Activated CD8-positive, alpha-beta memory T cell treated with anti-CD3 and anti-CD28 coated beads, Interleukin-2, amount 50 U/mL, for 24 hours (primary cell): ENCODE measurements at regions not wholly inside any gene's neighbourhood (a gene's known extent, or its start where the extent isn't known, plus 50 kb on each side); places are given as distances from the start of the nearest gene placed in this dataset.

Experiments
- DNase-seq: peaks from one replicate; pipeline ENCODE4 v3.0.0-alpha.2; 2020; ENCODE audit errors: extremely low read depth

DNA sequence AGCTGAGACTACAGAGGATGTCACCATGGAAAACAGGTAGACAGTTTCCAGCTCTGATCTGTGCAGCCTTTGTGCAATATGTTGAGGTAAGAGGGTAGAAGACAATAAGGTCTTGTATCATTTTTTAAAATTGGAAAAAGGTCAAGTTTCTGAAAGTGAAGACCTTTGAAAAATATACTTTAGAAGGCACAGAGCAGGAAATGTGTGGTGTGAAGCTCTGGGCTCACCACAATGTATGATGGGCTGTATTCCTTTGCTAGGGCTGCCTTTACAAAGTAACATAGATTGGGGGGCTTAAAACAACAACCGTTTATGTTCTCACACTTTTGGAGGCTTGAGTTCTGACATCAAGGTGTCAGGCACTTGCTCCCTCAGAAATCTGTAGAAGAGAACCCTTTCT is 514.3 kb upstream of the JARID2 start:
- no peak for DNase-seq

DNA sequence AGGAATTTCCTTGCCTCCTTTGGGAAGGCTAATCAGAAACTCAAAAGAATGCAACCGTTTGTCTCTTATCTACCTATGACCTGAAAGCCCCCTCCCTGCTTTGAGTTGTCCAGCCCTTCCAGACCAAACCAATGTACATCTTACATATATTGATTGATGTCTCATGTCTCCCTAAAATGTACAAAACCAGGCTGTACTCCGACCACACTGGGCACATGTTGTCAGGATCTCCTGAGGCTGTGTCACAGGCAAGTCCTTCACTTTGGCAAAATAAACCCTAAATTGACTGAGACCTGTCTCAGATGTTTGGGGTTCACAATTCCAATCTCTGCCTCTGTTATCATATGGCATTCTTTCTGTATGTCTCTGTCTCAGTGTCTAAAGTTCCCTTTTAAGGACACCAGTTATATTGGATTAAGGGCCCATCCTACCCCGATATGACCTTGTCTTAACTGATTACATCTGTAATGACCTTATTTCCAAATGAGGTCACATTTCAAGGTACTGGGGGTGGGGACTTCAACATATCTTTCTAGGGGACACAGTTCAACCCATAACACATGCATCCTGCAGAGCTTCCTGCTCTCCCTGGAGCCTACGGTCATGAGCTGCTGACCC is 513.5 kb upstream of the JARID2 start:
- DNase-seq = no peak

DNA sequence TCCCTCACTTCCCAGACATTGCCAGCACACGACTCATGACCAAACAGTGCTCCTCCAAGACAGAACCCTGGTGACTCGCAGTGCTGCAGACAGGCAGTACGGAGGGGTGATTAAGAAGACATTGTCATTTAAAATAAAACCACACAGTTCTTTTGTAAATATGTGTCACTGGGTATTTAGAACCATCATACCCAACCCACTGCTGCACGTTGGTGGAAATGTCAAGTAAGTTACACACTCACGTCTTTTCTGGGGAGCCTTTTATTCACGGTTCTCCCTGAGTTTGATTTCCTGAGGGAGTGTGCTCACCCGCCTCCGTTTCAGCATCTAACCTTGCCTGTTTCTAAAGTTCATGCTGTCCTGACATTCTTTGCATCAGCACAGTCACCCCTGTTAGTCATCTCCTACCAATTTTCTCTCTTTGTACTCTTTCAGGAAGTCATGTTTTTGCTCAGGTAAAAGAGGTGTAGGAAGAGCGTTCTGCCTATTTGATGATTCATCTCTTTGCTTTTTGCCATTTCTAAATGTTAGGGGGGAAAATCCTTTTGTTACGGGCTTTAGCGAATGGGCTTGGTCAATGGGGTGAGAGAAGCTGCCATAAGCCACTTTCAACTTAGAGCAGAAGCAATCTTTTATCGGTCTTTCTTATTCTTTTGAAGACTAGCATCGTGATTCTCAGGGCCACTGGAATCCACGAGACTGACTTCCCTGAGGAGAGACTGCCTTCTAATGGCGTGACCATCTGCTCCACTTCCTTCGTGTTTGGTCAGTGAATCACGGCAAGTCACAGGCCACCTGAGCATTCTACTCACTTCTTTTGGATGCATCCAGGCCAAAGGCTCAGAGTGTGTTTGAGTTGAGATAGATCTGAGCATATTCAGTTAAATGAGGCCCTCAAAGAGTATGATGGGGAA is 512.8 kb upstream of the JARID2 start:
- DNase-seq = peak; percentile 58

DNA sequence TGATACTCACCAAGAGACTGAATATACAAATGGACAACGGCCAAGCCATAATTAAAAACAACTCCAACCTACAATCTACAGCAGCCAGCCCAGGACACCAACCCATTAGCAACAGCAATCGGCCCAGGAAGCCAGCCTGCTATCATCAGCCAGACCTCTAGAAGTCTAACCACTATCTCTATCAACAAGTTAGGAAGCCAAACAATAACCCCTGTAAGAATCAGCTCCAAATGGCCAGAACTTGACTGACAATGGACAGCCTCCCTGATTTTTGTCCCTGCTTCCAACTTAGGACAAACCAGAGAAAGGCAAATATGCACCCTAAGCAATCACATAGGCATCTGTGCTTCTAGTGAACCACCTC is 511.8 kb upstream of the JARID2 start:
- no peak for DNase-seq

DNA sequence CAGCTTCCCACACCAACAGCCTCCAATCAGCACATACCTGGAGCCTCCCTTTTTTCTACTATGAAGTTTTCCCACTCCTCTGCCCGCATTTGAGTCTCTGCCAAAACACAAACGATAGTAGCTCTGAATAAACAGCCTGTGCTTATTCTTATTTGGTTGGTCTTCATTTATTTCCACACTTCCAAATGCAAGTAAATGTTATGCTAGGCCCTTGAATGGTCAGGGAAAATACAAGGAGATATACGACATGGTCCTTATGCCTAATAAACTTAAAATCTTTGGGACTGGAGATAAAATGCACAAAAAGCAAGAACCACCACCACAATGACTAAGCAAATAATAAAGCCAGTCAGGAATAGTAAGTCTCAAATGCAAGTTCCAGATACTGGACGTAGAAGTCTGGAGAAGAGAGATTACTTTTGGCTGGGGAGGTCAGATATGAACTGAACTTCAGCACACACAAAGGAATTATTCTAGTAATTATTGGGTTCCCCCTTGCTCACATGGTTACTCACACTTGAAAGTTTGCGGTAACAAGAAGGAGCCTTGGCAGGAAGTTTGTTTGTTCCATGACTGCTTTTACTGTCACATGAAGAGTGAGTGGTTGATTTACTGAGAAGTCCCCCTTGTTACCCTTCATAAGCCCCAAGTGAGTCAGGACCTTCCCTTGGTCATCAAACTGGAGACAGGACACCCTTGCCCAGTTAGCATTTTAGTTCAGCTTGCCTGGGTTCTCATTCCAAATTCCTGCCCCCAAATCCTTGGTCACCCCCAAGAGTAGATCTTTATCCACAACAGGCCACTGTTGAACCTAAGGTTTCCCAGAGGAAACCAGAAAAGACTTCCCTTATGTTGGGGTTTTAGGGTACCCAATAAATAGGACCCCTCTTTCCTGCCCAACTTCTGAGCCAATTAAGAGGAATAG is 511.2 kb upstream of the JARID2 start:
- DNase-seq = no peak

DNA sequence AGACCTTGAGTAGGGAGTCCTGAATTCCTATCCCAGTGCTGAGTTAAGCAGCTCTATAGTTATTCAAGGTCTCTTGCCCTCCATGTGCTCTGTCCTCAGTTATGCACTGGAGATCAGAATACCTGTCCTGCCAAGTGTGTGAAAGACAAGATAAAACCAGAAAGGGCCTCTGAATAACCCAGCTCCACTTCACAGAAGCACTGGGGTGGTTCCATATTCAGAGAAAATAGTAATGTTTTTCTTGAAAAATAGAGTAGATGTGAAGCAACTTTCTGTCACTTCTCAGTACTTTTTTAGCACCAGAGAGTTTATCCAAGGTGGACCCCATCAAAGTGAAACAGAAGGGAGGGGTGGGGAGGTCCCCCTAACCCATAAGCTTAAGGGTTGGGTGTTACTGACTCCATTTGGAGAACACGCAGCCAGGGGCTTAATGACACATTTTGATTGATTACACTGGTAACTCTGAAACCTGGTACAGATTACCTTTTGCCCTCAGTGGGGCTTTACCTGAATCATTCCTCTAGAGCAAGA is 509.8 kb upstream of the JARID2 start:
- no peak for DNase-seq

DNA sequence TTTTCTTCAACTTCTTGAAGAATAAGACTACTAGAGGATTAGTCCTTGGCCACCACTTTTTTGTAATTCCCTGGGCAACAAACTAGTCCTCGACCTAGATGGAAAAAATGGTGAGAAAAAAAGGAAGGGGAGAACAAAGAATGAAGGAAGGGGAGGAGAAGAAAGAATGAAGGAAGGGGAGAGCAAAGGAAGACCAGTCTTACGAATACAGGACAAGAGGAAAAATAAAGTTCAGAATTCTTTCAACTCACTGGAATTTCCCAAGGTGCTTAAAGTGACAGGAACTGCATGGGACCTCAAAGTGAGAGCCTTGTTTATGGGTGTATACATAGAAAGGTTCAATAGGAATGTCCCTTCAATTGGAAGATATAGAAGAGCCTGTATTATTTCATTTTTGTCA is 509.3 kb upstream of the JARID2 start:
- DNase-seq = no peak

DNA sequence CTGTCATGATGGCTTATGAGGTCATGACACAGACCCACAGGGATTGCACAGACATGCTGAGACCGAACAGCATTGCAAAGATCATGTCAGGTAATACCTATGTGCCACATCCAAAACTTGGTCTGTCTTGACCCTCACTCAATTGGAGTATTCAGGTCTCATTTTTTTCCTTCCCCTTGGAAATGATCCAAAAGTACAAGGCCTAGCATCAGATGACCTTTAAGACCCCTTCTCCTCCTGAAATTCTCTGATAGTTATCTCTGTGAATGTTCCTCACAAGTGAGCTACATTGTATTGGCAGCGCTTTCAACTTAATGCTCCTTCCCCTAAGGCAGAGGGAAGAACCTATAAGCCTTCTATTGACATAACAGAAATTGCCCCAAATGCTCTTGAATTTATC is 507.4 kb upstream of the JARID2 start:
- no peak for DNase-seq

DNA sequence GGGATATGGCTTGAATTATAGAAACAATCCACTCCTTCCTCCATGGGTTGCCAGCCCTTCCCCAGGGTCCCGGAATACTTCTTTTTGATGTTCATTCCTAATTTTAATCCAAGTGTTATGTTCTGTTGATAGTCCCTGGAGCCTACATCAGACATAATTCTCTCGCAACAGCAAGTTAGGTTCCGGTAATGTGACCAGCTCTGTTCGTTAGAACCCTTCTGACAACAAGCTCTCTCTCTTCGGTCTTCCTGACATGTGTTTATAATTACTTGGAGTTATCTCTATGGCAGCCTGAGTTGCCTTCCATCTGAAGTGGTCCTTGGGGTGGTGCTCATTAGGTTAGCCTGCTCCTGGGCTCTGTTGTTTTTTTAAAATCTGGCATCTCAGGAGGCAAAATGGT is 506.9 kb upstream of the JARID2 start:
- no peak for DNase-seq

DNA sequence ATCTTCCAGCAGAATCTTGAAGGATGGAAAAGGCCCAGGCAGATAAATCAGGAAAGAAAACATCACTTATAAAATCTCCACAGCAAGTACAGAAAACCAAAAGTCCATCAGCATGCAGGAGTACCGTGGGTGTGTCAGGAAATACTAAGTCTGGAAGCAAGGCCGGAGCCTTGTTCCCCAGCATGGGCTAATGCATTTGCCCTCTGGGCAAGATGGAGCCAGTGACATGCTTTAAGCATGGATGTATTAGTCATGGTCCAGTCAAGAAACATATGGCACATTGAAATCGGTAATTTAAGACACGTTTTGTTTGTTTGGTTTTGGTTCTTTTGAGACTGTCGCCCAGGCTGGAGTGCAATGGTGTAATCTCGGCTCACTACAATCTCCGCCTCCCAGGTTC is 506.0 kb upstream of the JARID2 start:
- DNase-seq = no peak

DNA sequence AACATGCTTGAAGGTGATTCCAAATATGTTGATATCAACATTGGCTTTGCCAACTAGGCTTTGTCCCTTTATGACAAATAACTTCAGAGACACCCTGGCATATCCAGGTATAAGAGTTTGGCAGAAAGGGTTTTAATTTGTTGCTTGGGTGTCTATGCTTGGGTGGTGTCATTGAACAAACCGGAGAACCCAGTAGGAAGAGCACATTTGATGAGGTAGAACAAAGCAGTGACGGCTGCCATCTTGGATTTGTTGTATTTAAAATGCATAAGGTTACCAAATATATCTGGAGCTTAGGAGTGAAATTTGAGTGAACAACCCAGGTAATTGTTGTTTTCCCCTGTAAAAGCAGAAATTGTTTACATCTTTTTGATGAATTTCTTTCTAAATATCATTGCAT is 503.7 kb upstream of the JARID2 start:
- no peak for DNase-seq

DNA sequence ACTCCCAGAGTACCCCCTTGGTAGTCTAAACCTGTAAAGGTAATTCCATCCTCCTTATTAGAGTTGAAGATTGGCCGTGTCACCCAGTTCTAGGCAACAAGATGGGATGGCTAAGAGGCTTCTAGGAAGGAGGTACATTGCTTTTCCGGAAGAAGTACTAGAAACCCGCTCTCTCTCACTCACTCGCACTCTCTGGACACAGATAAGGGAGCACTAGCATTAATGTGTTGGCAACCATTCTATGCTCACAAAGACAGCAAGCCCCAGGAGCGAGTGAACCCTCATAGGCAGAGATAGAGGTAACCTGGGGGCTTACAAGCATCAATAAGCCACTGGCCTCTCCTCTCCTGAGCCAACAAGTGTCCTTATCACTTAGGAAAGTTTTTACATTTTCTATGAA is 503.2 kb upstream of the JARID2 start:
- no peak for DNase-seq

DNA sequence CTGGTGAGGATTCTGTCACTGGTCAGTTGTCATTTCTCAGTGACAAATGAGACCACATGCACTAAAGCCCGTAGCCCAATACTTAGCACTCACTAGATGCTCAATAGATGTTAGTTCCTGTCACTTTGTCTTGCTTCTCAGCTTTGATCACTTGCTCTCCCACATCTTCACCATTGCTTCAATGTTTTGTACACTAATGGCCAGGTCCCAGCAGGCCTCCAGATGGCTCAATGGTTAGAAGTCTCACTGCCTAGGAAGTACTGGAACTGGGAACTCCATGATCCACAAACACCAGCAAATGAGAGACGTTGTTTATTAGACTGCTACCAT is 502.8 kb upstream of the JARID2 start:
- no peak for DNase-seq

DNA sequence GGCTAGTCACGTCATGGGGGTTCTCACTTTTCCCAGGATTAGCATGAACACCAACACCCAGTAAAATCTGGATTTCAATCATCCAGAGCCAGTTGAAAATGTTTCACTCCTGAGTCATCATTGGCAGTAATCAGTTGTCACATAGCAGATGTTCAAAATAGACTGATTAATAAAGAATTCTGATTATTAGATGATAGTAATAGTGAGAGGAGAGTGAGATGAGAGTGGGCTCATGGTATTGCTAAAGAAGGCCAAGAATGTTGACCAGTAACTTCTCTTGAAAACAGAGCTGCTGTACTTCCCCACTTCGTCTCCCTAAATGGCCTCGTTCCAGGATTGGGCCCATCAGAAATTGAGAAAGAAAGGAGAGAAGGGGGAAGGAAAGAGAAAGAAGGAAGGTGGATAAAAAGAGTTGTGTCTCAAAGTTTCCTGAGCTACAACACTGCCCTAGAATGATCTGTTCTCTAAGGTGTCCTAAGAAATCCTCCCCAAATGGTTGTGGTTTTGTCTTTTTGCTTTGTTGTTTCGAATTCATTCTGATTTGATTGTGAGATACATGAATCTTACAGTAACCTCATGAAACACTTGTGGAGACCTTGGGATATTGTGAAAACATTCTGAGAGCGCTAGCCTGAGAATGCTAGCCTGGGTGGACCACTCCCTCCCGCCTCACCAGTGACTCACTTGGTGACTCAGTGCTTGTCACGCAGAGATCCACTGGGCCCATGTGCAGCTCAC is 502.2 kb upstream of the JARID2 start:
- DNase-seq = peak; percentile 78

DNA sequence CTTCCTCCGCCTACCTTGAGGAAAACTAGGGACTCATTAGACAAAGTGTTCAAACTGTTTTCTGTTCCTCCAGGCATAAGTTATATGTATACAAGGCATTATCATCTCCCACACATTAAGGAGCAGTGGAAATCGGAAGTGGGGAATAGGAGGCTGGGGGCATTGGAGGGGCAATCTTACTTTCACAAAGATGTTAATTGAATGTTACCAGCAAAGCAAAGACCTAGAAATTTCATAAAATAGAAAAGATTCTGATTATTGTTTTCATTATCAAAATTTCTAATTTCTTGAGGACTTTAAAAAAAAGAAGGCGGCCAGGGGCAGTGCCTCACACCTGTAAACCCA is 501.7 kb upstream of the JARID2 start:
- DNase-seq = no peak

DNA sequence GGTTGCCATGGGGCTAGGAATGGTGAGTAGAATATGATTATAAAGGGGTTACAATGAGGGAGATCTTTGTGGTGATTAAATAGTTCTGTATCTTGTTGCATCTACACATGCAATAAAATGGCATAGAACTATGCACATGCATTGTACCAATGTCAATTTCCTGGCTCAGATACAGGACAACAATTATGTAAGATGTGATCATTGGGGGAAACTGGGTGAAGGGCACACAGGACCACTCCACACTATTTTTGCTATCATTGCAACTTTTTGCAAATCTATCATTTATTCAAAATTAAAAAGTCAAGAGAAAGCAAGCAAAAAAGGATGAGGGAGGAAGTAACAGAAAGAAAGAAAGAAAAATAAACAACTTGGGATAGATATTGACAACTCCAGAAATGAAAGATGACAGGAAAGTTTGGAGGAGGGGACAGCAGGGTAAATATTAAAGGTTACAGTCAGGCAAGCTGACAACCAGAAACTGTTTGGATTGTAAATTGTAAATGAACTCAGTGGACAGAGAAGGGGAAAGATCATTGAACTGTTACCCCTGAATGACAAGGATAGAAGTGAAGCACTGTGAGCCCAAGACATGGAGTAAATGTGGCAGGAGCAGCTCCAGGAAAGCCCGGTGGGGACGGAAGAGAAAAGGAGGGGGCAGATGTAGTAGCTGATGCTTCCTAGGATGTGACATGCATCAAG is 499.6 kb upstream of the JARID2 start:
- no peak for DNase-seq

DNA sequence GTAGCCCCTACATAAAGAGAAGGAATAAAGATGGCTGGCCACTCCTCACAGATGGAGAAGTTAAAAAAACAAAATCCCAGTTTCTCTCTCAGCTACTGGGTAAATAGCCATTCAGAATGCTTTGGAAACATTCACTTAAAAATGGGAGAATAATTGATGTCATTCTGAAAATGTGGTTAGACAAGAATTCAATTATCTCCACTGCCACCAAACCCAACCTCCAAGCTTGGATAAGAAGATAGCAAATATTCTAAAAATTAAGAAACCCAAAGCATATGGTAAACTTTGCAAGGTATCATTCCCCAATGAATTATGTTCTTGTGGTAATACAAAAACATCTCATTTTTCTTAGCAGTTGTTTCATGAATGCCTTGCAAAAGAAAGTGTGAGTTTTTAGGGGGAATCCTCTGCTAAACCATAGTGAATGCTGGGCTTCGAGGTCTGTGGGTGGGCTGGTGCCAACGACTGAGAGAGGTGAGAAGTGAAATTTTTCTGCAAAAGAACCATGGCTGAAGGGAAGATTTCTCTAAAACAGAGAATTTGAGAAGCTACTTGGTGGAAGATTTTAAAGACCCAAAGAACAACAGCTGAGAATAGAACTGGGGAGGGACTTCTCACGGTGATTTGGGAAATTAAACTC is 497.9 kb upstream of the JARID2 start:
- DNase-seq = no peak

DNA sequence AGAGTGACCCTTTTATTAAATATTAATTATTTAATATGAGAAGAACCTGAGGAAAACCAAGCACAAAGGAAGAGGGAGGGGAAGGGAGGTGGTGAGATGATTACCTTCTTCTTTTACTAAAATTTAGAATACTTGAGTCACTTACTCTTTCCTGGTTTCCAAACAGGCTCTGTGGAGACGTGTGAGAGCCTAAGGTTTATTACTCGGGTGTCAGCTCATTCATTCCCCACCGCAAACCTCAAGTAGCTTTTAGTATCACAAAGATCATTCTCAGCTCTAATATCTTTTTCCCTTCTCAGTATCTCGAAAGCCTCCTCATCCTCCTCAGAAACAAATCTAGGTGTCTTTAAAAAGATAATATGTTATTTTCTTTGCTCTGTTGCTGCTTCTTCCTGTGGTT is 497.2 kb upstream of the JARID2 start:
- DNase-seq = no peak

DNA sequence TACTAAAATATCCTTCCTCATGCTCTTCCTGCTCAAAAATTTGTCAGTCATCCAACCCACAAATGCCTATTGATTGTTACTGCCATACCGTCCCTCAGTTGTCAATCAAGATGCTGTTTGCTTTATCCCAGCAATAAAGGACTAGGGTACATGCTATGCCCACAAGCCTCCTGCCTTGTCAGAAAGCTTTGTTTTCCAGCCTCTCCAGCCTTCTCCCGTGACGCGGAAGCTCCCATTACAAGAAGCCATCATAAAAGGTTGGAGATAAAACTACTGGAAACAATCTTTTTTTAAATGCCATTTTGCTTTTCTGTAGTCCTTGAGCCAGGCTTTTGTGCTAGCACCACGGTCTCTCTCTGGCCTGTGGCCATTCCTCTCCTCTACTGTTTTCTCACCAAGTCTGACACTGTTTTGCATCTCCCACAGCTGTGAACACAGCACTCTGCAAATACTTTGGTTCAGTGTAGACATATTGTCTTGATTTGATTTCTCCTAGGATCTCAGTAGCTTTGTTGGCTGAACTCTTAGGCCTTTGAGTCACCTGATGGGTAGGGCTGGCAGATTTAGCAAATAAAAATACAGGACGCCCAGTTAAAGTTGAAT is 495.7 kb upstream of the JARID2 start:
- DNase-seq = no peak

DNA sequence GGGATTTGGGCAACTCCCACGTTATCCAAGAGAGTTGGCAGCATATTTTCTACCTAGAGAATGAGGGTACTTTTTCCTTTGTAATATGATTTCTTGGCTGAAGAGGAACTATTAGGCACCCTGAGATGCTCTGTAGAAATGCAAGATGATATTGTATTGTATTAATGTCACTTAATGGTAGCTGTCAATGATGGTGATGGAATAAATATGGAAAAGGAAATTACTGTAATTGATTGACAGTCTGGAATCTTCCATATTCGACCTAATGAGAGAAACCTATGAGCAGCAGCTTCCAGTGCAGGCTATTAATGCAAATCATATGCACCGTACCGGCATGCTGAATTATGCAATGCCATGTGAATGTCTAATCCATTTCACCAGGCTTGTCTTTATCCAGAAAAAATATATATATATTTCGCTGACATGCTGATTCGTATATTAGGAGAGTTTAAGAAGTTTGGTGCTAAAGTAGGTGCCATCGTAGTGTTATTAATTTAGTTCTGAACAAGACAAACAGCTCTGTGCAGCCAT is 494.2 kb upstream of the JARID2 start:
- no peak for DNase-seq
